Coronary artery (tissue), 2 donors: ENCODE measurements at regions not wholly inside any gene's neighbourhood (a gene's known extent, or its start where the extent isn't known, plus 50 kb on each side); places are given as distances from the start of the nearest gene placed in this dataset.
"Not testable (repeated sequence)": the region's sequence is repeated elsewhere in the genome, so short reads cannot be mapped to it uniquely, and the experiment has no call there.

Experiments
- DNase-seq: peaks from one replicate; pipeline ENCODE4 v3.0.0-alpha.2; 2017; ENCODE audit warnings: low spot score
- H3K27ac ChIP-seq, 2 donors: fragments of 200-600 bp; sonication (generic); one replicate each; pipeline ENCODE4 v1.5.1; 2016 to 2019
- H3K4me3 ChIP-seq: fragments of 200-600 bp; sonication (generic); 2 replicates; pipeline ENCODE4 v1.5.1; 2016; ENCODE audit warnings: mild to moderate bottlenecking, moderate library complexity
- CTCF ChIP-seq: fragments of 200-600 bp; sonication (generic); IDR thresholded peaks from one replicate; pipeline ENCODE4 v1.5.1; 2019; ENCODE audit warnings: antibody characterized with exemption

- H3K27ac ChIP-seq, result no peak overlapping the region
- no peak overlapping the region for H3K4me3 ChIP-seq
- no peak for DNase-seq
- TF ChIP-seq CTCF, result no peak
Observed at GRCh38 chrX:138229718-138230117, 481.8 kb downstream of the FGF13 start.

DNA sequence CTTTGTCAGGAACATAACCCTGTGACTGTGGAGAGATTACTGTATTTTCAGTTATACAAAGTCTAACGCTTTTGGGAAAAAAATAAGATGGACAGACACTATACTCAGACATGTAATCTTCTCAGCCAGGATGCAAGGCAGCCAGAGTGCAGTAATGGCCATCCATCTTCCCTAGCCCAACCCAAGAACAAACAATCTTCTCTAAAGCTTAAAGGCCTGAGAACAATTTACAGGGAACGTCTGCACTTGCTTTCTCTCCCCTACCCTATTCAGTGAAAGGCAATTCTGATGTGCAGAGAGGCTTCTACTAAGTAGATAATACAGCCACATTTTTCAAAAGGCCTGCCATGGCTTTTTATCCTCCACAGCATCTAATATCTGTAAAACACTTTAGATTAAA, 471.3 kb downstream of the FGF13 start:
- Histone ChIP-seq H3K4me3 (no peak overlapping the region), H3K27ac (no peak overlapping the region)
- no peak for TF ChIP-seq CTCF
- DNase-seq, result no peak

- DNase-seq, result no peak
- no peak for TF ChIP-seq CTCF
- Histone ChIP-seq H3K27ac (no peak overlapping the region), H3K4me3 (no peak overlapping the region)
Observed at GRCh38 chrX:138254001-138254400, 457.5 kb downstream of the FGF13 start.

GRCh38 chrX:138255373-138255772, 456.1 kb downstream of the FGF13 start:
- H3K4me3 ChIP-seq, result no peak overlapping the region

GRCh38 chrX:138264095-138264494, 447.4 kb downstream of the FGF13 start:
- DNase-seq, H3K27ac ChIP-seq, H3K4me3 ChIP-seq: not testable (repeated sequence)

More at GRCh38 chrX:138255373-138255772, 456.1 kb downstream of the FGF13 start:
- no peak overlapping the region for H3K27ac ChIP-seq
- no peak for TF ChIP-seq CTCF
- no peak for DNase-seq

DNA sequence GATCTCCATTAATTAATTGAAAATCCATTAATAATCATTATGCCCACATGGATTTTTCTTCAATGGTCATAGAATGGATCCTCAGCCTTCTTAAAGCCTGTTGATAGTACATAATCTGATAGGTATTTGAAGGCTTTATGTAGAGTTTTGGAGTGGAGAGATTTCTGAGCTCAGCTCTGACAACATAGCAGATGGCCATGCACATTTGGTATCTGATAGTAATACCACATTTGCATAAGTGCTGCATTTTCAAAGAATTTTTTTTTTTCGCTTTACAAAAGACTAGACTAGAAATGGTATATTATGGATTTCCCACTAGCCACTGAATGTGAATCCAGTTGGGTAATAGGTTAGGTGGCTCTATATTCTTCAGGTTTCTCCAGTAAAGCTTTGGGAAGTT, 440.6 kb downstream of the FGF13 start:
- no peak for DNase-seq
- no peak overlapping the region for H3K27ac ChIP-seq
- no peak overlapping the region for H3K4me3 ChIP-seq
- no peak for TF ChIP-seq CTCF

GRCh38 chrX:138282598-138283150, 428.8 kb downstream of the FGF13 start:
- not testable (repeated sequence) for H3K4me3 ChIP-seq, H3K27ac ChIP-seq, DNase-seq

GRCh38 chrX:138287205-138287877, 424.2 kb downstream of the FGF13 start:
- no peak overlapping the region for H3K4me3 ChIP-seq
- H3K27ac ChIP-seq, result no peak overlapping the region
- TF ChIP-seq CTCF, result no peak
- no peak for DNase-seq
